CD14-positive monocyte (primary cell): ENCODE measurements at regions not wholly inside any gene's neighbourhood (a gene's known extent, or its start where the extent isn't known, plus 50 kb on each side); places are given as distances from the start of the nearest gene placed in this dataset.
"Not testable (repeated sequence)": the region's sequence is repeated elsewhere in the genome, so short reads cannot be mapped to it uniquely, and the experiment has no call there.

Experiments used
- DNase-seq, 3 donors: peaks; one replicate each; pipeline ENCODE4 v3.0.0-alpha.2; 2011 to 2022
- H2AFZ ChIP-seq: 2 replicates; pipeline ENCODE4 v1.6.0; 2012; ENCODE audit warnings: mild to moderate bottlenecking, low read depth, low read length, inconsistent platforms; ENCODE audit not compliant: insufficient read depth, poor library complexity, severe bottlenecking
- H3K27ac ChIP-seq, 2 donors: 1 replicate in 1 of 2; 2 replicates in 1 of 2; pipeline ENCODE4 v1.5.1; 2012 to 2013; ENCODE audit warnings: low read length in 2 of 2, control low read depth in 1 of 2, inconsistent platforms in 1 of 2, low read depth in 1 of 2, mild to moderate bottlenecking in 1 of 2
- H3K27me3 ChIP-seq, 2 donors: one replicate each; pipeline versions ENCODE4 v1.6.0 to v1.6.1; 2011 to 2013; ENCODE audit warnings: low read length in 2 of 2; ENCODE audit not compliant: control insufficient read depth in 2 of 2, insufficient read depth in 2 of 2
- H3K36me3 ChIP-seq, 2 donors: replicated peaks in 1 of 2; 1 replicate in 1 of 2; 2 replicates in 1 of 2; pipeline versions ENCODE4 v1.5.1 to v1.6.1; 2012 to 2013; ENCODE audit warnings: low read length in 2 of 2, control low read depth in 1 of 2, inconsistent platforms in 1 of 2, mild to moderate bottlenecking in 1 of 2; ENCODE audit not compliant: insufficient read depth in 2 of 2, control insufficient read depth in 1 of 2
- H3K4me1 ChIP-seq, 2 donors: 1 replicate in 1 of 2; 2 replicates in 1 of 2; pipeline versions ENCODE4 v1.5.1 to v1.6.1; 2012 to 2013; ENCODE audit warnings: low read length in 2 of 2, control low read depth in 1 of 2, inconsistent platforms in 1 of 2, mild to moderate bottlenecking in 1 of 2, moderate library complexity in 1 of 2; ENCODE audit not compliant: insufficient read depth in 2 of 2, control insufficient read depth in 1 of 2
- H3K4me2 ChIP-seq: replicated peaks from 2 replicates; pipeline ENCODE3; 2012; ENCODE audit warnings: low read length, moderate library complexity, mild to moderate bottlenecking; ENCODE audit not compliant: poor library complexity, severe bottlenecking; ENCODE audit errors: extremely low read depth
- H3K4me3 ChIP-seq, 3 experiments: fragments of 200-600 bp in 1 of 3; sonication (generic) in 1 of 3; replicated peaks in 1 of 3; 1 replicate in 2 of 3; 2 replicates in 1 of 3; pipeline ENCODE4 v1.5.1; 2011 to 2013; ENCODE audit warnings: low read length in 3 of 3, mild to moderate bottlenecking in 3 of 3, control low read depth in 2 of 3, low read depth in 2 of 3, inconsistent platforms in 1 of 3, moderate library complexity in 1 of 3
- H3K79me2 ChIP-seq: 2 replicates; pipeline ENCODE4 v1.6.0; 2012; ENCODE audit warnings: mild to moderate bottlenecking, control low read depth, inconsistent platforms, low read length, moderate library complexity; ENCODE audit not compliant: insufficient read depth
- H3K9ac ChIP-seq: 2 replicates; pipeline ENCODE4 v1.6.0; 2017; ENCODE audit warnings: low read length, mild to moderate bottlenecking; ENCODE audit not compliant: insufficient read depth, poor library complexity, severe bottlenecking
- H3K9me3 ChIP-seq, 2 donors: replicated peaks in 1 of 2; 1 replicate in 1 of 2; 2 replicates in 1 of 2; pipeline versions ENCODE4 v1.5.1 to v1.6.1; 2012 to 2013; ENCODE audit warnings: low read length in 2 of 2, control low read depth in 1 of 2; ENCODE audit not compliant: control insufficient read depth in 1 of 2, insufficient read depth in 1 of 2
- H4K20me1 ChIP-seq: 2 replicates; pipeline ENCODE4 v1.6.0; 2012; ENCODE audit warnings: mild to moderate bottlenecking, low read length, control low read depth, moderate library complexity; ENCODE audit not compliant: insufficient read depth
- H3K27ac Mint-ChIP-seq, 7 donors: one replicate each; pipeline ENCODE4 v1.8.0; 2020; ENCODE audit warnings: mild to moderate bottlenecking in 7 of 7, mixed read lengths in 7 of 7, moderate library complexity in 6 of 7, inconsistent platforms in 2 of 7
- H3K27me3 Mint-ChIP-seq, 3 donors: one replicate each; pipeline ENCODE4 v1.8.0; 2021 to 2022; ENCODE audit warnings: low read depth in 3 of 3, mild to moderate bottlenecking in 3 of 3, mixed read lengths in 3 of 3, moderate library complexity in 3 of 3, inconsistent platforms in 1 of 3
- H3K36me3 Mint-ChIP-seq, 2 donors: one replicate each; pipeline ENCODE4 v1.8.0; 2020; ENCODE audit warnings: mixed read lengths in 2 of 2, inconsistent platforms in 1 of 2, mild to moderate bottlenecking in 1 of 2
- H3K4me1 Mint-ChIP-seq: one replicate; pipeline ENCODE4 v1.8.0; 2020; ENCODE audit warnings: mild to moderate bottlenecking, mixed read lengths
- H3K4me3 Mint-ChIP-seq, 2 donors: one replicate each; pipeline ENCODE4 v1.8.0; 2020; ENCODE audit warnings: mild to moderate bottlenecking in 2 of 2, mixed read lengths in 2 of 2, moderate library complexity in 1 of 2
- H3K9me3 Mint-ChIP-seq, 7 donors: one replicate each; pipeline ENCODE4 v1.8.0; 2020 to 2022; ENCODE audit warnings: mixed read lengths in 7 of 7, mild to moderate bottlenecking in 6 of 7, moderate library complexity in 6 of 7, inconsistent platforms in 2 of 7
- WGBS: methylation state at CpG from one replicate; pipeline ENCODE4 v1.1.5; 2013; ENCODE audit warnings: missing lambda C conversion rate; ENCODE audit not compliant: insufficient coverage; 5-methylcytosine and 5-hydroxymethylcytosine counted together
- intact Hi-C, 2 donors: fragments of 100-400 bp; cut with micrococcal nuclease; formaldehyde crosslinking; loops; one replicate each; pipeline versions ENCODE4 v1.15.0 to v1.15.1; 2023

DNA sequence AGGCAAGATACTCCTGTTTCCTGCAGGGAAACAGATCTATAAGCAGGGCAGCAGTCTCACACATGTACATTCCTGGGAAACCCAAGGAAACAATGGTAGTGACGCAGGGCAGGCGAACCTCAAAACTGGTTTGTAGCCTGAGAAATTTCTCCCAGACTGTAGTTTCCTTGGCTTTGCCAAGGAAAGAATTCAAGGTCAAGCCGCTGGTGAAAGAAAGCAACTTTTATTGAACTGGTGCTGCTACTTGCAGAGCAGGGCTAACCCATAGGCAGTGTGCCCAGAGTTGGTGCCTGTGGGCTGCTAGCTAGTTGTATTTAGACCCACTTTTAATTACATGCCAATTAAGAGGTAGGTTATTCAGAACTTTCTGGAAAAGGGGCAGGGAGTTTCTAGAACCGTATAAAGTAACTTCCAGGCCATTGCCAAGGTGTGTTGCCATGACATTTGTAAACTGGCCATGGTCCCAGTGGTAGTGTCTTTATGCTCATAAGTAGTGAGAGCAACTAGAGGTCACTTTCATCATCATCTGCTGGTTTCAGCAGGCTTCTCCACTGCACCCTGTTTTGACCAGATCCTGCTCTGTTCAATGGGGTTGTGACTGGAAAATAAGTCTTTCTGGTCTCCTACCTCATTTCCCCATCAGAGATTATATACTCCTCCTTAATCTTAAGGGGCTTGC is 89.7 kb downstream of the PPIAL4C start:
- H4K20me1 ChIP-seq, H3K4me1 Mint-ChIP-seq, H3K4me1 ChIP-seq, H3K4me2 ChIP-seq, H3K9ac ChIP-seq, H2AFZ ChIP-seq, H3K27ac ChIP-seq, H3K27ac Mint-ChIP-seq, H3K9me3 ChIP-seq, H3K9me3 Mint-ChIP-seq, H3K36me3 ChIP-seq, H3K4me3 Mint-ChIP-seq, H3K79me2 ChIP-seq, H3K36me3 Mint-ChIP-seq, DNase-seq, H3K4me3 ChIP-seq, H3K27me3 Mint-ChIP-seq, intact Hi-C loops, H3K27me3 ChIP-seq: not testable (repeated sequence)
- no CpG with 5 or more reads among the region's 4 CpGs for WGBS

DNA sequence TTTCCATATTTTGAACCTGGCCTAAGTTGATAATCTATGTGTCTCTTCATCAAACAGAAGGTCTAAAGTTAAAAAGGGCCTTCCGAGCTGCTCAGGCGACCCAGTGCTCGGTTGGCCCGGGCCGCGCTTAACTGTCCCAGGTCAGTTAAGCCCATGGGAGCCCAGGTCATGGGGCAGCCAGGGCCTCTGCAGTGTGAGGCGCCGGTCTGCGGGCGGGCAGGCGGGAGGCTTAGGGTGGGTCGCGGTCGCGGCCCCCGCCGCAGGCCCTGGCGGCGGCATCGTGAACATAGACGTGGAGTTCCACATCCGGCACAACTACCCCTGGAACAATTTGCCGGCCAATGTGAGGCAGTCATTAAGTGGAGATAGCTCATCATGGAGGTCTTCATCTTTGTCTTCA is 91.3 kb downstream of the PPIAL4C start:
- H3K79me2 ChIP-seq, H3K27me3 Mint-ChIP-seq, H3K9ac ChIP-seq, H3K9me3 ChIP-seq, H3K9me3 Mint-ChIP-seq, H3K4me1 Mint-ChIP-seq, H3K4me3 Mint-ChIP-seq, H3K4me1 ChIP-seq, H3K4me2 ChIP-seq, H3K36me3 ChIP-seq, H2AFZ ChIP-seq, H3K27me3 ChIP-seq, H3K27ac Mint-ChIP-seq, H3K36me3 Mint-ChIP-seq, DNase-seq, H3K4me3 ChIP-seq, H3K27ac ChIP-seq, H4K20me1 ChIP-seq, intact Hi-C loops: not testable (repeated sequence)
- no CpG with 5 or more reads among the region's 23 CpGs for WGBS

DNA sequence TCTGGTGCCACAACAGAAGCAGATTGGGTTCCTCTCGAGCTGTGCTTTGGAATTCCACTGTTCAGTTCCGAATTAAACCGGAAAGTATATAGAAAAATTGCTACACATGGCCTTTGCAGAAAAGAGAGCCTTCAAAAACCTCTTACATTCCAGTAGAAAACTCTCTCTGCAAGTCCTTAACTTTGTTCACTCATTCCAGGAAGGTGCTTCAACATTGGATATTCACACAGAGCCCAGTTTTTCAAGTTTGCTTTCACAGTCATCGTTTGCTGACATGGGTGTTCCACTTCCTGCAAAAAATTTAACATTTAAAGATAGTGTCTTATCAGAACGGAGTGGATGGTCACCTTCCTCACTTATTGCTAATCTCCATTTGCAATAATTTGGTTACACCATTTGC is 93.7 kb downstream of the PPIAL4C start:
- H3K36me3 Mint-ChIP-seq, H3K4me1 Mint-ChIP-seq, DNase-seq, H2AFZ ChIP-seq, H3K4me1 ChIP-seq, H3K27ac ChIP-seq, H3K4me3 ChIP-seq, H3K27me3 Mint-ChIP-seq, H3K27ac Mint-ChIP-seq, H3K4me2 ChIP-seq, intact Hi-C loops, H3K36me3 ChIP-seq, H3K4me3 Mint-ChIP-seq, H3K9me3 Mint-ChIP-seq, H3K9ac ChIP-seq, H3K27me3 ChIP-seq, H3K79me2 ChIP-seq, H4K20me1 ChIP-seq, H3K9me3 ChIP-seq: not testable (repeated sequence)
- WGBS: no CpG with 5 or more reads among the region's 5 CpGs

DNA sequence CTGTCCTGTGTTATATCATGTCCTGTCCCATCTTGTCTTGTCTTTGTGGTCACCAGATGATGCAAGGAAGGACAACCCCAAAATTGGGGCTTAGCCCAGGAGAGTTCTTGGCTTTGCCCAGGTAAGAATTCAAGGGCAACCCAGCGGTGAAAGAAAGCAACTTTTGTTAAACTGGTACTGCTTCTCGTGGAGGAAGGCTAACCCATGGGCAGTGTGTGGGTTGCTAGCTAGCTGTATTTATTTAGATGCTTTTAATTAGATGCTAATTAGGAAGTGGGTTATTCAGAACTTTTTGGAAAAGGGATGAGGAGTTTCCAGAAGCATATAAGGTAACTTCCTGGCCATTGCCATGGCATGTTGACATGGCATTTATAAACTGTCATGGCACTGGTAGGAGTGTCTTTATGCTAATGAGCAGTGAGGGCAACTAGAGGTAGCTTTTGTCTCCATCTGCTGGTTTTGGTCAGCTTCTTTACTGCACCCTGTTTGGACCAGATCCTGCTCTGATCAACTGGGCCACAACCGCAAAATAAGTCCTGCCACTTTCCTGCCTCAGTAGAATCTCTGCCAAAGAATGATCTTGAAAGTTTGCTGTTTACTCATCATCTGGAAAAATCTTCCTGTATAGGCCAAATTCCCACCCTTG is 95.8 kb upstream of the FCGR1A start:
- H3K36me3 Mint-ChIP-seq, H4K20me1 ChIP-seq, H3K79me2 ChIP-seq, H3K9me3 ChIP-seq, DNase-seq, H3K4me1 ChIP-seq, H3K27me3 ChIP-seq, H3K27ac Mint-ChIP-seq, H3K27me3 Mint-ChIP-seq, H3K9me3 Mint-ChIP-seq, H3K4me2 ChIP-seq, H3K36me3 ChIP-seq, H3K4me3 Mint-ChIP-seq, H3K27ac ChIP-seq, H3K4me3 ChIP-seq, H2AFZ ChIP-seq, H3K4me1 Mint-ChIP-seq, intact Hi-C loops, H3K9ac ChIP-seq: not testable (repeated sequence)
- WGBS: no CpG with 5 or more reads among the region's 3 CpGs
